ENCODE measurements at regions not wholly inside any gene's neighbourhood (a gene's known extent, or its start where the extent isn't known, plus 50 kb on each side); places are given as distances from the start of the nearest gene placed in this dataset.

- TF ChIP-seq ESRRG (CRISPR knock-in tag; IDR thresholded peaks at IDR 0.05) (no peak), TSHZ2 (CRISPR knock-in tag; IDR thresholded peaks at IDR 0.05) (no peak), CREB5 (CRISPR knock-in tag; IDR thresholded peaks at IDR 0.05; ENCODE audit: low read depth) (no peak), RARB (CRISPR knock-in tag; IDR thresholded peaks at IDR 0.05) (no peak), TOX (CRISPR knock-in tag; IDR thresholded peaks at IDR 0.05; ENCODE audit: borderline replicate concordance) (no peak), ZNF8 (CRISPR knock-in tag; IDR thresholded peaks at IDR 0.05) (no peak), ISL1 (CRISPR knock-in tag; IDR thresholded peaks at IDR 0.05) (no peak), POU6F1 (CRISPR knock-in tag; IDR thresholded peaks at IDR 0.05; ENCODE audit: borderline replicate concordance, low read depth) (no peak), ZFP30 (CRISPR knock-in tag; IDR thresholded peaks at IDR 0.05) (no peak), SNAI2 (CRISPR knock-in tag; IDR thresholded peaks at IDR 0.05) (no peak), GLIS3 (CRISPR knock-in tag; IDR thresholded peaks at IDR 0.05) (no peak), ZNF70 (CRISPR knock-in tag; IDR thresholded peaks at IDR 0.05) (no peak), ZNF565 (CRISPR knock-in tag; conservative IDR thresholded peaks at IDR 0.05; ENCODE audit: low read depth) (no peak)
Observed at GRCh38 chr1:224815647-224816046, 113.8 kb upstream of the DNAH14 start.
